GM13977 (cell line): ENCODE measurements at regions not wholly inside any gene's neighbourhood (a gene's known extent, or its start where the extent isn't known, plus 50 kb on each side); places are given as distances from the start of the nearest gene placed in this dataset.

Experiments
- DNase-seq: peaks from one replicate; pipeline ENCODE4 v3.0.0; 2012; ENCODE audit warnings: low spot score
- in situ Hi-C: fragments of 300-500 bp; cut with MboI; formaldehyde crosslinking; loops from one replicate; pipeline ENCODE4 v1.12.0; 2022; ENCODE audit warnings: low sequenced_read_pairs, low pct_unique_long_range_greater_than_20kb, mixed read lengths, inconsistent platforms; ENCODE audit not compliant: unreplicated experiment
- TF ChIP-seq, protein P1 (sequence below): IDR thresholded peaks from 2 replicates; pipeline ENCODE4 v1.5.1; 2012; ENCODE audit warnings: mild to moderate bottlenecking, control low read depth; ENCODE audit not compliant: insufficient read depth; ENCODE audit errors: extremely low read depth, missing control alignments

- in situ Hi-C loops, result no loop called here
- TF ChIP-seq, protein P1, sequence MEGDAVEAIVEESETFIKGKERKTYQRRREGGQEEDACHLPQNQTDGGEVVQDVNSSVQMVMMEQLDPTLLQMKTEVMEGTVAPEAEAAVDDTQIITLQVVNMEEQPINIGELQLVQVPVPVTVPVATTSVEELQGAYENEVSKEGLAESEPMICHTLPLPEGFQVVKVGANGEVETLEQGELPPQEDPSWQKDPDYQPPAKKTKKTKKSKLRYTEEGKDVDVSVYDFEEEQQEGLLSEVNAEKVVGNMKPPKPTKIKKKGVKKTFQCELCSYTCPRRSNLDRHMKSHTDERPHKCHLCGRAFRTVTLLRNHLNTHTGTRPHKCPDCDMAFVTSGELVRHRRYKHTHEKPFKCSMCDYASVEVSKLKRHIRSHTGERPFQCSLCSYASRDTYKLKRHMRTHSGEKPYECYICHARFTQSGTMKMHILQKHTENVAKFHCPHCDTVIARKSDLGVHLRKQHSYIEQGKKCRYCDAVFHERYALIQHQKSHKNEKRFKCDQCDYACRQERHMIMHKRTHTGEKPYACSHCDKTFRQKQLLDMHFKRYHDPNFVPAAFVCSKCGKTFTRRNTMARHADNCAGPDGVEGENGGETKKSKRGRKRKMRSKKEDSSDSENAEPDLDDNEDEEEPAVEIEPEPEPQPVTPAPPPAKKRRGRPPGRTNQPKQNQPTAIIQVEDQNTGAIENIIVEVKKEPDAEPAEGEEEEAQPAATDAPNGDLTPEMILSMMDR, result no peak
- DNase-seq, result no peak
Measured at GRCh38 chr12:92537290-92537960, 165.4 kb upstream of the PLEKHG7 start.

GRCh38 chr12:92535961-92536360, 166.8 kb upstream of the PLEKHG7 start:
- DNase-seq, result no peak
- TF ChIP-seq, protein P1, result no peak
- in situ Hi-C loops, result no loop called here

GRCh38 chr12:92533280-92533890, 169.4 kb upstream of the PLEKHG7 start:
- in situ Hi-C loops, result no loop called here
- TF ChIP-seq, protein P1, result no peak
- DNase-seq, result no peak

GRCh38 chr12:92530706-92531105, 172.1 kb upstream of the PLEKHG7 start:
- TF ChIP-seq, protein P1, result no peak
- in situ Hi-C loops, result no loop called here
- DNase-seq, result no peak

GRCh38 chr12:92529944-92530343, 172.8 kb upstream of the PLEKHG7 start:
- in situ Hi-C loops, result no loop called here
- TF ChIP-seq, protein P1, result no peak
- no peak for DNase-seq

GRCh38 chr12:92528586-92528985, 174.2 kb upstream of the PLEKHG7 start:
- DNase-seq, result no peak
- TF ChIP-seq, protein P1, result no peak
- in situ Hi-C loops, result no loop called here
